MM.1S (cell line): ENCODE measurements at regions not wholly inside any gene's neighbourhood (a gene's known extent, or its start where the extent isn't known, plus 50 kb on each side); places are given as distances from the start of the nearest gene placed in this dataset.

ENCODE experiments used
- DNase-seq: peaks from one replicate; pipeline ENCODE4 v3.0.0-alpha.2; 2015
- H2AFZ ChIP-seq: fragments of 300-600 bp; sonication (generic); 2 replicates; pipeline ENCODE4 v1.6.0; 2016; ENCODE audit warnings: antibody characterized with exemption, low read length
- H3F3A ChIP-seq: fragments of 300-600 bp; sonication (generic); 2 replicates; pipeline ENCODE4 v1.6.1; 2016; ENCODE audit warnings: mild to moderate bottlenecking, antibody characterized with exemption, low read length, moderate library complexity, mixed read lengths; ENCODE audit not compliant: insufficient read depth
- H3K27ac ChIP-seq: fragments of 300-600 bp; sonication (generic); 2 replicates; pipeline ENCODE4 v1.5.1; 2016; ENCODE audit warnings: mild to moderate bottlenecking, low read length
- H3K27me3 ChIP-seq: fragments of 300-600 bp; sonication (generic); replicated peaks from 2 replicates; pipeline ENCODE4 v1.6.0; 2016; ENCODE audit warnings: low read length; ENCODE audit not compliant: insufficient read depth
- H3K36me3 ChIP-seq: fragments of 300-600 bp; sonication (generic); replicated peaks from 2 replicates; pipeline ENCODE4 v1.6.1; 2016; ENCODE audit warnings: mild to moderate bottlenecking, low read length, mixed read lengths; ENCODE audit not compliant: insufficient read depth
- H3K4me1 ChIP-seq: fragments of 300-600 bp; sonication (generic); 2 replicates; pipeline ENCODE4 v1.6.1; 2016; ENCODE audit warnings: low read length, mixed read lengths
- H3K4me2 ChIP-seq: fragments of 300-600 bp; sonication (generic); 2 replicates; pipeline ENCODE4 v1.6.0; 2016; ENCODE audit warnings: low read depth, low read length
- H3K4me3 ChIP-seq: fragments of 300-600 bp; sonication (generic); 2 replicates; pipeline ENCODE4 v1.5.1; 2016; ENCODE audit warnings: low read length, mixed read lengths
- H3K79me2 ChIP-seq: fragments of 300-600 bp; sonication (generic); 2 replicates; pipeline ENCODE4 v1.6.1; 2016; ENCODE audit warnings: mixed run types, low read length, mixed read lengths
- H3K9ac ChIP-seq: fragments of 300-600 bp; sonication (generic); 2 replicates; pipeline ENCODE4 v1.6.1; 2016; ENCODE audit warnings: low read length, mixed read lengths
- H3K9me2 ChIP-seq: fragments of 300-600 bp; sonication (generic); replicated peaks from 2 replicates; pipeline ENCODE4 v1.6.1; 2016; ENCODE audit warnings: mild to moderate bottlenecking, low read length, mixed read lengths; ENCODE audit not compliant: insufficient read depth
- H3K9me3 ChIP-seq: fragments of 300-600 bp; sonication (generic); replicated peaks from 2 replicates; pipeline ENCODE4 v1.6.1; 2016; ENCODE audit warnings: mild to moderate bottlenecking, low read length, mixed read lengths; ENCODE audit not compliant: insufficient read depth
- H4K20me1 ChIP-seq: fragments of 300-600 bp; sonication (generic); 2 replicates; pipeline ENCODE4 v1.6.1; 2016; ENCODE audit warnings: mild to moderate bottlenecking, low read length, moderate library complexity, mixed read lengths; ENCODE audit not compliant: insufficient read depth
- EZH2 ChIP-seq: fragments of 300-600 bp; sonication (generic); optimal IDR thresholded peaks from 2 replicates; pipeline ENCODE3; 2017; ENCODE audit warnings: low read depth, mild to moderate bottlenecking, antibody characterized with exemption, low read length, mixed read lengths
- EZH2phosphoT487 ChIP-seq: fragments of 300-600 bp; sonication (generic); IDR thresholded peaks from 2 replicates; pipeline ENCODE4 v1.6.1; 2018; ENCODE audit warnings: antibody characterized with exemption, low read length
- TF ChIP-seq, protein P1 (sequence below): fragments of 300-600 bp; sonication (generic); IDR thresholded peaks from 2 replicates; pipeline ENCODE4 v1.5.1; 2016; ENCODE audit warnings: antibody characterized with exemption, low read length, mixed read lengths

DNA sequence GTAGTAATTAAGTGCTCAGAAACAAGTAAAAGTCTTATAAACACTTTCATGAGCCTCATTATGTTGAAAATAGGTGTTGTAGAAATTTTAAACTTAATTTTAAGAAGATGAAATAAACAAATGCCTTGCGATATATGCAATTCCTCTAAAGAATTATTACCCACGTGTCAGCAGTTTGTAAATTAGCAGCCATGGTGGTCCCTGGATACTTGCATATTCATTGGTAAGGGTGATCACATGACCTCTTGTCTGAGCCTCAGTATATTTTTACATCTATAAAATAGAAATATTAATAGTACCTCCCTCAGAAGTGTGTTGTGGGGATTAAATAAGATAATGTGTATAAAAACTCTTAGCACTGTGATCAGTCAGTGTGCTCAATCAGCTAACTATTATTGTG, 141.5 kb upstream of the SVIL start:
- TF ChIP-seq EZH2, result no peak
- TF ChIP-seq, protein P1, sequence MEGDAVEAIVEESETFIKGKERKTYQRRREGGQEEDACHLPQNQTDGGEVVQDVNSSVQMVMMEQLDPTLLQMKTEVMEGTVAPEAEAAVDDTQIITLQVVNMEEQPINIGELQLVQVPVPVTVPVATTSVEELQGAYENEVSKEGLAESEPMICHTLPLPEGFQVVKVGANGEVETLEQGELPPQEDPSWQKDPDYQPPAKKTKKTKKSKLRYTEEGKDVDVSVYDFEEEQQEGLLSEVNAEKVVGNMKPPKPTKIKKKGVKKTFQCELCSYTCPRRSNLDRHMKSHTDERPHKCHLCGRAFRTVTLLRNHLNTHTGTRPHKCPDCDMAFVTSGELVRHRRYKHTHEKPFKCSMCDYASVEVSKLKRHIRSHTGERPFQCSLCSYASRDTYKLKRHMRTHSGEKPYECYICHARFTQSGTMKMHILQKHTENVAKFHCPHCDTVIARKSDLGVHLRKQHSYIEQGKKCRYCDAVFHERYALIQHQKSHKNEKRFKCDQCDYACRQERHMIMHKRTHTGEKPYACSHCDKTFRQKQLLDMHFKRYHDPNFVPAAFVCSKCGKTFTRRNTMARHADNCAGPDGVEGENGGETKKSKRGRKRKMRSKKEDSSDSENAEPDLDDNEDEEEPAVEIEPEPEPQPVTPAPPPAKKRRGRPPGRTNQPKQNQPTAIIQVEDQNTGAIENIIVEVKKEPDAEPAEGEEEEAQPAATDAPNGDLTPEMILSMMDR, result no peak
- no peak for TF ChIP-seq EZH2phosphoT487
- no peak for DNase-seq
- H3K4me1 ChIP-seq, result no peaks in the 10 kb centered on the region

GRCh38 chr10:29774475-29774874, 139.7 kb upstream of the SVIL start:
- Histone ChIP-seq H3K9me2 (no peaks in the 10 kb centered on the region), H3K9me3 (no peaks in the 10 kb centered on the region), H3K79me2 (no peaks in the 10 kb centered on the region), H3K9ac (no peak overlapping the region), H4K20me1 (no peaks in the 10 kb centered on the region), H3K4me3 (no peak overlapping the region), H3K36me3 (no peaks in the 10 kb centered on the region), H3K4me2 (no peak overlapping the region), H3K4me1 (no peaks in the 10 kb centered on the region), H3K27me3 (no peaks in the 10 kb centered on the region), H3K27ac (no peak overlapping the region), H3F3A (no peaks in the 10 kb centered on the region), H2AFZ (no peak overlapping the region)
- TF ChIP-seq, protein P1, result no peak
- TF ChIP-seq EZH2phosphoT487, result no peak
- no peak for TF ChIP-seq EZH2
- DNase-seq, result no peak

More for the DNA sequence above, 141.5 kb upstream of the SVIL start:
- H3K9me3 ChIP-seq, result no peaks in the 10 kb centered on the region
- H3K9me2 ChIP-seq, result no peaks in the 10 kb centered on the region
- no peak overlapping the region for H3K4me2 ChIP-seq
- no peaks in the 10 kb centered on the region for H4K20me1 ChIP-seq
- no peaks in the 10 kb centered on the region for H3K79me2 ChIP-seq
- no peaks in the 10 kb centered on the region for H3F3A ChIP-seq
- H3K4me3 ChIP-seq, result no peak overlapping the region
- H3K36me3 ChIP-seq, result no peaks in the 10 kb centered on the region
- H3K27ac ChIP-seq, result no peak overlapping the region
- H2AFZ ChIP-seq, result no peak overlapping the region
- no peak overlapping the region for H3K9ac ChIP-seq
- H3K27me3 ChIP-seq, result no peaks in the 10 kb centered on the region

DNA sequence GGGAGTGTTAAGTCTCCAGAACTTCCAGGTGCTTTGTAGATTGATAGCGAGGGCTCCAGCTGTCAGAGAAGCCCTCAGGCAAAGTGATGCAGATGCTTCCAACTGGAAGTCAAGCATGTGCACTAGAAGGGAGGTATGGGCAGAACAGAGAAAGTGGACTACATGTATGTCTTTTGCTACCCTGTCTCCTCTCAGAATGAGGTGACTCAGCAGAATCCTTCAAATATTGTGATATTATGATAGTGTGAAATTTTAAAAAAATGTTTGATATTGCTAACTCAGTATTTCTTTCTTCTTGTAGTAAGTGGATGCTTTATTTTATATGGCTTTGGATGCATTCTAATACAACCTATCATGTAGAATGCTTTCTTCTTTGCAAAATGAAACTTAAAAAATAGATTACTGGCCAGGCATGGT, 138.9 kb upstream of the SVIL start:
- H3K9me2 ChIP-seq, result no peaks in the 10 kb centered on the region
- H2AFZ ChIP-seq, result no peak overlapping the region
- H4K20me1 ChIP-seq, result no peaks in the 10 kb centered on the region
- no peak overlapping the region for H3K4me3 ChIP-seq
- no peaks in the 10 kb centered on the region for H3K9me3 ChIP-seq
- no peaks in the 10 kb centered on the region for H3K4me1 ChIP-seq
- no peak overlapping the region for H3K27ac ChIP-seq
- no peaks in the 10 kb centered on the region for H3K27me3 ChIP-seq
- no peaks in the 10 kb centered on the region for H3K36me3 ChIP-seq
- no peak overlapping the region for H3K4me2 ChIP-seq
- H3K9ac ChIP-seq, result no peak overlapping the region
- H3F3A ChIP-seq, result no peaks in the 10 kb centered on the region
- DNase-seq, result no peak
- TF ChIP-seq EZH2 (no peak), EZH2phosphoT487 (no peak)
- TF ChIP-seq, protein P1, result no peak
- no peaks in the 10 kb centered on the region for H3K79me2 ChIP-seq
